ENCODE measurements at regions not wholly inside any gene's neighbourhood (a gene's known extent, or its start where the extent isn't known, plus 50 kb on each side); places are given as distances from the start of the nearest gene placed in this dataset.

GRCh38 chr18:53625997-53626599 is 598.4 kb downstream of the MBD2 start:
- H3K9me3 ChIP-seq (ENCODE audit: control insufficient read depth, insufficient read depth, low read depth, low read length) = no peaks in the 10 kb centered on the region
- H3K27ac ChIP-seq (ENCODE audit: insufficient read depth, low read length) = no peak overlapping the region
- no peaks in the 10 kb centered on the region for H3K4me1 ChIP-seq (ENCODE audit: control insufficient read depth, extremely low read depth, insufficient read depth, low read length)
- no peak overlapping the region for H3K4me3 ChIP-seq (replicated peaks in 1 of 4; ENCODE audit: control extremely low read depth in 1 of 4, insufficient read depth in 1 of 4, low read depth in 3 of 4, low read length in 4 of 4)
- no peaks in the 10 kb centered on the region for H3K36me3 ChIP-seq (ENCODE audit: control insufficient read depth, insufficient read depth, low read length)
- no peak overlapping the region for H3K9ac ChIP-seq (ENCODE audit: insufficient read depth, low read length)
- H4K20me1 ChIP-seq (ENCODE audit: control insufficient read depth, extremely low read depth, insufficient read depth, low read length) = no peaks in the 10 kb centered on the region
- no peaks in the 10 kb centered on the region for H3K27me3 ChIP-seq (ENCODE audit: control insufficient read depth, insufficient read depth, low read length)
- TF ChIP-seq EZH2 (IDR thresholded peaks at IDR 0.05; ENCODE audit: low read length, missing control alignments) = no peak
- TF ChIP-seq CTCF (conservative IDR thresholded peaks at IDR 0.05 in 1 of 2, IDR thresholded peaks at IDR 0.05 in 1 of 2; ENCODE audit: low read depth in 1 of 2, low read length in 2 of 2) = no peak
- no peaks in the 10 kb centered on the region for H3K79me2 ChIP-seq (ENCODE audit: control insufficient read depth, insufficient read depth, low read length)
- no peak overlapping the region for H2AFZ ChIP-seq (ENCODE audit: low read length)
- no peak overlapping the region for H3K4me2 ChIP-seq (ENCODE audit: extremely low read depth, insufficient read depth, low read length)
- DNase-seq (ENCODE audit: low read depth in 2 of 2) = no peak

- Histone ChIP-seq H3K9me3 (ENCODE audit: control insufficient read depth, insufficient read depth, low read depth, low read length) (no peaks in the 10 kb centered on the region), H3K9ac (ENCODE audit: insufficient read depth, low read length) (no peak overlapping the region), H3K36me3 (ENCODE audit: control insufficient read depth, insufficient read depth, low read length) (no peaks in the 10 kb centered on the region), H4K20me1 (ENCODE audit: control insufficient read depth, extremely low read depth, insufficient read depth, low read length) (no peaks in the 10 kb centered on the region), H3K4me2 (ENCODE audit: extremely low read depth, insufficient read depth, low read length) (no peak overlapping the region), H2AFZ (ENCODE audit: low read length) (no peak overlapping the region), H3K27me3 (ENCODE audit: control insufficient read depth, insufficient read depth, low read length) (no peaks in the 10 kb centered on the region), H3K79me2 (ENCODE audit: control insufficient read depth, insufficient read depth, low read length) (no peaks in the 10 kb centered on the region), H3K4me1 (ENCODE audit: control insufficient read depth, extremely low read depth, insufficient read depth, low read length) (no peaks in the 10 kb centered on the region), H3K27ac (ENCODE audit: insufficient read depth, low read length) (no peak overlapping the region), H3K4me3 (replicated peaks in 1 of 4; ENCODE audit: control extremely low read depth in 1 of 4, insufficient read depth in 1 of 4, low read depth in 3 of 4, low read length in 4 of 4) (no peak overlapping the region)
- TF ChIP-seq CTCF (conservative IDR thresholded peaks at IDR 0.05 in 1 of 2, IDR thresholded peaks at IDR 0.05 in 1 of 2; ENCODE audit: low read depth in 1 of 2, low read length in 2 of 2) (no peak), EZH2 (IDR thresholded peaks at IDR 0.05; ENCODE audit: low read length, missing control alignments) (no peak)
- no peak for DNase-seq (ENCODE audit: low read depth in 2 of 2)
These were observed 613.5 kb downstream of the MBD2 start for GRCh38 chr18:53610957-53611356.

- Histone ChIP-seq H3K27ac (ENCODE audit: insufficient read depth, low read length) (no peak overlapping the region), H3K4me1 (ENCODE audit: control insufficient read depth, extremely low read depth, insufficient read depth, low read length) (no peaks in the 10 kb centered on the region), H3K36me3 (ENCODE audit: control insufficient read depth, insufficient read depth, low read length) (no peaks in the 10 kb centered on the region), H3K4me3 (replicated peaks in 1 of 4; ENCODE audit: control extremely low read depth in 1 of 4, insufficient read depth in 1 of 4, low read depth in 3 of 4, low read length in 4 of 4) (no peak overlapping the region), H3K79me2 (ENCODE audit: control insufficient read depth, insufficient read depth, low read length) (no peaks in the 10 kb centered on the region), H3K9me3 (ENCODE audit: control insufficient read depth, insufficient read depth, low read depth, low read length) (no peaks in the 10 kb centered on the region), H3K9ac (ENCODE audit: insufficient read depth, low read length) (no peak overlapping the region), H2AFZ (ENCODE audit: low read length) (no peak overlapping the region), H3K4me2 (ENCODE audit: extremely low read depth, insufficient read depth, low read length) (no peak overlapping the region), H4K20me1 (ENCODE audit: control insufficient read depth, extremely low read depth, insufficient read depth, low read length) (no peaks in the 10 kb centered on the region), H3K27me3 (ENCODE audit: control insufficient read depth, insufficient read depth, low read length) (no peaks in the 10 kb centered on the region)
- TF ChIP-seq EZH2 (IDR thresholded peaks at IDR 0.05; ENCODE audit: low read length, missing control alignments) = no peak
- TF ChIP-seq CTCF (conservative IDR thresholded peaks at IDR 0.05 in 1 of 2, IDR thresholded peaks at IDR 0.05 in 1 of 2; ENCODE audit: low read depth in 1 of 2, low read length in 2 of 2) = no peak
- DNase-seq (ENCODE audit: low read depth in 2 of 2) = no peak
These were observed 617.7 kb downstream of the MBD2 start for GRCh38 chr18:53606792-53607191.

All from fibroblast of lung (primary cell).